Fibroblast of skin of abdomen (primary cell): ENCODE measurements at regions not wholly inside any gene's neighbourhood (a gene's known extent, or its start where the extent isn't known, plus 50 kb on each side); places are given as distances from the start of the nearest gene placed in this dataset.

ENCODE experiments used
- DNase-seq: peaks from one replicate; pipeline ENCODE4 v3.0.0-alpha.2; 2013

DNA sequence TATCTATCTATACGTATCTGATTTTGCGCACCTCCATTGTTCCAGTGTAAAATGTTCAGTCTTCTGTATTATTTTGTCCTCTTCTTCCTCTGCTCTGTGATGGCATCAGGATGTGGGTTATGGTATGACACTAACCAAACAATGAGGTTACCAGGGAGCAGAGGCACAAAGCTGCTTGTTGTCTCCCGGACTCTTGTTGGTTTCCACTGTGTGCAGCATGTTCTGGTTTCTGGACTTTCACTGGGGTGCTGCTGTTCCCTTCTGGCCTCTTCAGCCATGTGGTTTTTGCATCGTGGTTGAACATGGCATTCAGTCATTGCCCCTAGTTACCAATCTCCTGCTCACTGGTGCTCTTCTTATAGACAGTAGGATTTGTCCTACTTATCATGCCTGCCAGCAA, 665.9 kb downstream of the CBLN2 start:
- no peak for DNase-seq

DNA sequence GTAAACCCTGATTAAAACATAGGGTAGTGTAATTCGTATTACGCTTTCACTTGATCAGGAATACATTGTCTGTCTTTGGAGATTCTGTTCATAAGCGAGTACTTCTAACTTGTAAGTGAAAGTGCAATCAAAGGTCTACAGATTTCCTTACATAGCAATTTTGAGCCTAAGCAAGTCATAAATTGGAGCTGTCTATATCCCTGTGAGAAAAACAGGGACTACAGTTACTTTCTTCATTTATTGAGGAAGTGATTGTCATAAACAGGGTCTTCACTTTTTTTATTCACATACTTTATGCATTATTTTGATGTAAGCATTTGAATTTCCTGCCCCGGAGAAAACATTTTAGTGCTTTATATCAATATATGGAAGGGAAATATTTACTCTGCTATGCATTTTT, 670.4 kb downstream of the CBLN2 start:
- DNase-seq = no peak

DNA sequence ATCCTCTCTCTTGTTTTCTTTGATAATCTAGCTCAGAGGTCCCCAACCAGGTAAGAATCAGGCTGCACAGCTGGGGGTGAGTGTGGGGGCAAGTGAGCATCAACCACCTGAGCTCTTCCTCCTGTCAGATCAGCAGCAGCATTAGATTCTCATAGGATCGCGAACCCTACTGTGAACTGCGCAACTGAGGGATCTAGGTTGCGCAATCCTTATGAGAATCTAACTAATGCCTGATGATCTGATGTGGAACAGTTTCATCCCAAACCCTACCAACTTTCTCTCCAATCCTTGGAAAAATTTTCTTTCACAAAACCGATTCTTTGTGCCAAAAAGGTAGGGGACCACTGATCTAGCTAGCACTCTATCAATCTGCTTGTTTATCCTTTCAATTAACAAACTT, 678.3 kb downstream of the CBLN2 start:
- DNase-seq = no peak

DNA sequence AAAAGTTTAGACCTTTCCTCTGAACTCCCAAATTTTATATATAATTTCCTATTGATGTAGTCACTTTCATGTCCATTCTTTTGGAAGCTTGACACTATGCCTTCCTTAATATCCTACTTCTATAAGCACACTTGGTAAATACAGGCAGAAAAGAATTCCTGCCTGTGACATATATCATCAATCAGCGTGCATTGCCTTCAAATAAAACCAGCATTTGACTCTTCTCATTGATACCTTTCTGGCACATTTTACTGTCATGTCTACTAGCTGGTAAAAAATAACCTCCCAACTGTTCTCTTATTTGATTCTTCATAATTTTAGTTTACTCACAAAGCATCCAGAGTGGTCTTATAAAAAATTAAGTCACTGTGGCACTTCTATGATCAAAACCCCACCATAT, 693.5 kb downstream of the CBLN2 start:
- DNase-seq = no peak

DNA sequence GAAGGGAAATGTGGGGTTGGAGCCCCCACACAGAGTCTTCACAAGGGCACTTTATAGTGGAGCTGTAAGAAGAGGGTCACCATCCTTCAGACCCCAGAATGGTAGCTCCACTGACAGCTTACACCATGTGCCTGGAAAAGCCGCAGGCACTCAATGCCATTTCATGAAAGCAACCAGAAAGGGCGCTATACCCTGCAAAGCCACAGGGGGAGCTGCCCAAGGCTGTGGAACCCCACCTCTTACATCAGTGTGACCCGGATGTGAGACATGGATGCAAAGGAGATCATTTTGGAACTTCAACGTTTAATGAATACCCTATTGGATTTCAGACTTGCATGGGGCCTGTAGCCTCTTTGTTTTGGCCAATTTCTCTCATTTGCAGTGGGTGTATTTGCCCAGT, 694.7 kb downstream of the CBLN2 start:
- no peak for DNase-seq

DNA sequence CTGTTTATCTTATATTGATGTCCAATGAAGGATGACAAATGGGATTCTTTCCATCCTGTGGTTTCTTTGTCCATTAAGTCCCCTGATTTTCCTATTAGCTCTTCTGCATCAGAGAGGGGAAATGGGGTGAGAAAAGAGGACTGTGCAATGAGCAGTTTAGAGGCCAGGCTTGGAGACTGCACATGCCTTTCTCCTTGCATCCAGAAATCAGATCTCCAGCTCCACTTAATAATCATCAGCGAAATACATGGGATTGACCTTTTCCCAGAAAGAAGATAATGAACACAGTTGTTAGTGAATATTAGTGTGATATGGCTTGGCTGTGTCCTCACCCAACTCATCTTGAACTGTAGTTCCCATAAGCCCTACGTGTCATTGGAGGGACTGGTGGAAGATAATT, 697.4 kb downstream of the CBLN2 start:
- DNase-seq = no peak

DNA sequence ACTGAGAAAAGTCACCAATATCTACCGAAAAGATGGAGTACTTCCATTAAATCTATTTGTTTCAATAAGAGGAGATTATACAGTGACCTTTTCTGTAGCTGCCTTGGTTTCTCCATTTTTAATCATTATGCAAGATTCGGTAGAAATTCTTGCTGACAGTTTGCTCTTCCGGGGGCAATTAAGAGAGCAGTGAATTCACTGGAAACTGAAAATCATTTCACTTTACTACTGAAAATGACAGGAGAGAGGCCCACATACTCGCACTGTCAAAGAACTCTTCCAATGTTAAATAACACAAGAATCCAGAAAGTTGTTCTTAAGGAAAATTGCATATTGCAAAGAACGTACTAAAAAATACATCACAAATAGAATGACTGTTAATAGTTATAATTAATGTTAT, 699.3 kb downstream of the CBLN2 start:
- no peak for DNase-seq

DNA sequence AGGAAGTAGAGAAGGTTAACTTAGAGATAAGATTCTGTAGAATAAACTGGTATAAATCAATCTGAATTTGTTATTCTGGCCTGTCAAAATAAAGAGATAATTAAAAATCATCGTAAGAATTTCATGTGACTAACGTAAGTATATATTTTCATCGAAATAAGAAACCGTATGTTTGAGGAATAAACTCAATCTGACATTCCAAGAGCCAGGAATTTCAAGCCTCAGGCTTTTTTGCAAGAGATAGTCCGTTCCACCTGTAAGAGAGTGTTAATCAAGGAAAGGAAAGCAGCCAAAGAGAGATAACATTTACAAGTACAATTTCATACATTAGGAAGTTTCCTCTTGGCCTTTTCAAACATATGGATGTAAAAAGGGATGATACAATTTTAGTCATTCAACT, 701.5 kb downstream of the CBLN2 start:
- DNase-seq = no peak

DNA sequence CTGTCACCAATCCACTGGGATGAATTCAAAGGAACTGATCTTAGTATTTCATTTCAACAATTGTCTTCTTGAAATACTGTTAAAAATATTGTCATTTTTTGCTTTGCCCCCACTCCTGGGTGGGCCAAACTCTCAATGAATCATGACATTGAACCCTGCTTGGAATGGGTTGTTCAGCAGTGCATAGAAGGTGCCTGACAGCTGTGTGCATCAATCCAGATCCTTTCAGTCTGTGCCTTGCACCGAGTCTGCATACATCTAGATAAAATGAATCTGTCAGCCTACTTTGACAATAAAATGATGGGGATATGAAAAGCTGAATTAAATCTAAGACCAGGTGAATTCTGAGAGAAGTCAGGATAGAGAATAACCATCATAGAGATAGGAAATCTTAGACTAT, 706.6 kb downstream of the CBLN2 start:
- DNase-seq = no peak

DNA sequence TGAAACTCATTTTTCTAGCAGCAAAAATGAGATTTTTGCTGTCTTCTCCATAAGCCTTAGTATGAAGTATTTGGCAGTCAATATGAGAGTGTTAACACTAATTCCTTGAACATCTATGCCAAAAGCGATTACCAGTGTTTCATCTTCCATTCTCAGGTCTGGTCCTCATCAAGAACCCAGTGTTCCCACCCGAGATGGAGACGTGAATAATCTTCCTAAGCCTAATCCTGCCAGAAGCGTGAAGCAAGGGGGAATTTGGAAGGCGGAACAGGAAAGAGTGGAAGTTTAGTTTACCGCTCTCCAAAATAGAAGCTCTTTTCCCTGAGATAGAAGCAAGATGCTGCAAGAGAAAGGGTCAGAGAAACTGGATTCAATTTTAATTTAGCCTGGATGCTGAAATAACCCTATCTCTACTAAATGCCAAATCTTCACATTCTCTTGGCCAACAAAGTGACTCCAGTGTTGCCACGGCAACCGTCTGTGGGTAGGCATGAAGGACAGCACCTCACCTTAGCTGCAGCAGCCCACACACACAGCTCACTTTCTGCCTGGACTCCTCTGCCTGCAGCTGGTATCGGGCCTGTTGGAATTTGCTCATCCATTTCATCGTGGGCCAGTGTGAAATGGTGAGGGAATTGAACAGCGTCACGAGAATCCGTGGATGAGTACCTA, 711.1 kb downstream of the CBLN2 start:
- no peak for DNase-seq

DNA sequence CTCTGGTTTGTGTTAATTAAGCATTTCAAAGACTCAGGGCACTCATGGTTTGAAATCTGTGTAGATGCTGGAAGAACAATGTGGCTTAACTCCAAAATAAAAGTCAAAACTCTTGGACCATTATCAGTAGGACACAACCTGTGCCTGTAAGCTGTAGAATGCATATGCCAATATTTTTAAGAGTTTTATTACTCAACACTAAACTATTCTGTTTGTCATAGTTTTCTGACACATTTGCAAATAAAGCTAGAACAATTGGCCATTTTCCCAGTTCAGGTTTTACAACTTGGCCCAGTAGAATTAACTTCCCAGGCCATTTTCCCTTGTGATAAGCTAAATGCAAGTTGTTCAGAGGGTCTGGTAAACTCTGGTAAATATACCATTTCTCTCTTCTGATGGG, 713.1 kb downstream of the CBLN2 start:
- DNase-seq = peak; percentile 31

DNA sequence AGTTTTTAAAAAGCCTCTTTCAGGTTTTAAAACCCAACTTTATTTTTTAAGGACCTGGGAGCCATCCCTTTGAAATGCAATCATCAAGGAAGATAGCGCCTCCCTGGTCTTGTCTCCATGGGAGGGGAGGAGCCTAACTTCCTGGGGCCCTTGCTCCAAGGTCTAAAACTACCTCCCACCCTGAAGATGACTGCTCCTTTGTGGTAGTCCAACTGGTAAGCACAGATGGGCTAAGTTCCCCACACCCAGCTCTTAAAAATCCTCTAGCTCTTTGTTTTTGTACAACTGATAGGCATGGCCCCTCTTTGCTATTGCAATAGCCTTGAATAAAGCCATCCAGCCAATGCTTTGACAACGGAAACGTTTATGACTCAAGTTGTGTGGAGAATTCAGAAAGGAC, 716.8 kb downstream of the CBLN2 start:
- DNase-seq = no peak

DNA sequence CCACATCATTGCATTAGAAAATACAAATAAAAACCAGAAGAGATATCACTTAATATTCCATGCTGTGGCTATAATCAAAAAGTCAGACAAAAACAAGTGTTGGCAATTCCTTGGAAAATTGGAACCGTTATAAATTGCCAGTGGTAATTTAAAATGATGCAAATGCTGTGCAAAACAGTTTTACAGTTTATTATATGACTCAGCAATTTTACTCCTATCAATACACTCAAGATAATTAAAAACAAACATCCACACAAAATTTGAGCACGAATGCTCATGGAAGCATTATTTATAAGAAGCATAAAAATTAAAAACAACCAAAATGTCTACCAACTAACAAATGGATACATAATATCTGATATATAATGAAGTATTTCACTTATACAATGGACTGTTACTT, 728.8 kb downstream of the CBLN2 start:
- no peak for DNase-seq

DNA sequence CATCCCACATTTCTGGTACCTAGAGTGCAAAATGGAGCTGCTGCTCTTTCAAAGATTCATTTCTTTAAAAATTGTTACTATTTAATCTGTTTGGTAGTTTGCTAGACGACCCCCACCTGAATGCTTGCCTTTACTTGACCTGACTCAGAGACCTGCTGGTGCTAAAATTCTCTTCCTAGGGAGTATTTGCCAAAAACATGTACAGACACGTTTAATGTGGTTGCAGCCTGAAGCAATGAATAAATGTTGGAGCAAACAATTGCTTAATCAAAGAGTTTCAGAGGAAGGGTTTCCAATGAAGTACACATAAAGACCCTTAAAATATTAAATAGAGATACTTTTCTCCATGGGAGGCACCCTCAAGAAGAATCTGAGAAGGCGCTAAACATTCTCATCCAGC, 734.4 kb downstream of the CBLN2 start:
- DNase-seq = no peak

DNA sequence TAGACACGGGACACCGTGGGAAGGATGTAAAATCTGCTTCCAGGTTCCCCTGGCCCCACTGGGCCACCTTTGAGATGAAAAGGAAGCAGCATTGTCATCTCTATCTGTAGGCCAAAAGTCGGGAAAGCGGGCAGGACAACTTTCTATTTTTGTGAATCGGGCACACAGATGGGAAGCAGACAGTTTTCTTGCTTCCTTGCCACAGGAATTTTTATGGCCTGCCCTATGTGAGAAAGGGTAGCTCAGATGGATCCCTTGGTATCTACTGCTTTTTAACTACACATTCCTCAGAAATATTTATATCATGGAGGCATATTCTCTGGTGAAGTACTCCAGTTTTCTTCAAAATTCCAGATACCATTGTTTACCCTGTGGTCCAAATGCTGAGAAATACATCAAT, 735.5 kb downstream of the CBLN2 start:
- DNase-seq = peak; percentile 62

DNA sequence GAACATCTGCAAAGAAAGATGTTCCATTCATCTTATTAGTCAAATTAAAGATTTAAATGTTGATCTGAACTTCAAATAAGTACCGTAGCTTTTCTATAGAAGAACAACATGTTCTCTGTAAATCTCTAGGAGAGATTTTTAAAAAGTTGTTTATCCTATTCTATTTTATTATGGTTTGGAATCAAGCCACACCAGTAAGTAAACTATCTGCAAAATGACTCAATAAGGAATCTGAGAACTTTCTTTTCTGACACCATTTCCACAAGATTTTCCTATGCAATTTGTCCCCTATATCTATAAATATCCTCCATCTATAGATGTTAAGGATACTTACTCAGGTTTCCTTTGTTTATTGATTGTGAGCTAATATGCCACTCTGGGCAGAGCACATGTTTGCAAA, 736.6 kb downstream of the CBLN2 start:
- DNase-seq = no peak

DNA sequence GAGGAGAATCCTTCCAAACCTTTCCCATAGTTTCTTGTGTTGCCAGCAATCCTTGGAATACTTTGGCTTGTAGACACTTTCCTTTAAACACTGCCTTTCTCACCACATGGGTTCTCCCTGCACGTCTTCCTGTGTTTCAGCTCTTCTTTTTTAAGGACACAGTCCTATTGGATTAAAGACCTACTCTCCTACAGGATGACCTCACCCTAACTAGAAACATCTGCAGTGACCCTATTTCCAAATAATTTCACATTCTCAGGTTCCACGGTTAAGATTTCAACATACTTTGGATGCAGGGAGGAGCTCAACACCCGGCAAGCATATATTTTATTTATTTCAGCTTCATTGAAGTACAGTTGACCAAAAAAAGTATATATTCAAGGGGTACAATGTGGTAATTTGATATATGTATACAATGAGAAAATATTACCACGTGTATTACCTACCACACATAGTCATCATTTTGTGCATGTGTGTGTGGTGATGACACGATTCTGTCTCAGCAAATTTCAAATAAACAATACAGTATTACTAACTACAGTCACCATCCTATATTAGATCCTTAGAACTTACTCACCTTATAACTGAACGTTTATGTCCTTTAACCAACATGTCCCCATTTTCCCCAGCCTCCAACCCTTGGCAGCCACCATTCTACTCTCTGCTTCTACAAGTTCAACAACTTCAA, 745.0 kb downstream of the CBLN2 start:
- peak; percentile 73 for DNase-seq

DNA sequence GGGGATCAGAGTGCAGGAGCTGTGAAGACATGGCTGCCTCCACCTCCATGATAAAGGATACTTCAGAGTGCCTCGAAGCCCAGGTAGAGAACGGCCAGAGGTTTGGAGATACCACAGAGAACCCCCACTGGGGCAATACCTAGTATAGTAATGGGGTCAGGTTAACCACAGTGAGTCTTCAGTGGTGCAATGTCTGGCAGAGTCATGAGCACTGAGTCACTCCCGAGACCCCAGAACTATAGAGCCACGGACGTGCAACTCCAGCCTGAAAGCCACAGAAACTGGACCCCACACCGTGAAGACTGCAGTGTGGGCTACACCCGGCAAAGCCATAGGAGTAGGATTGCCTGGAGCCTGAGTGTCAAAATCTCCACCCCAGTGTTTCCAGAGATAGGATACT, 746.6 kb downstream of the CBLN2 start:
- DNase-seq = no peak

DNA sequence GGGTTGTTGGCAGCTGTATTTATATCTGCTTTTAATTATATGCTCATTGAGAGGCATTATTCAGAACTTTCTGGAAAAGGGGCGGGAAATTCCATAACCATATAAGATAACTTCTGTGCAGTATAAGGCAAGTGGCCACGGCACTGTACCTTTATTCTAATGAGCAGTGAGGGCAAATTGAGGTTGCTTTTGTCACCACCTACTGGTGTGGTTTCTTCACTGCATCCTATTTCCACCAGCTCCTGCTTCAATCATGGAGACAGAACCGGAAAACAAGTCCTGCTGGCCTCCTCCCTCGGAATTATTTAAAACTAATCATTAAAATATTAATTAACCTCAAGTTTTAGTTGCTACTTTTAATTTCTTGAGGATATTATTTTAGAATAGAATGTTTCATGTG, 759.4 kb downstream of the CBLN2 start:
- peak; percentile 0 for DNase-seq

DNA sequence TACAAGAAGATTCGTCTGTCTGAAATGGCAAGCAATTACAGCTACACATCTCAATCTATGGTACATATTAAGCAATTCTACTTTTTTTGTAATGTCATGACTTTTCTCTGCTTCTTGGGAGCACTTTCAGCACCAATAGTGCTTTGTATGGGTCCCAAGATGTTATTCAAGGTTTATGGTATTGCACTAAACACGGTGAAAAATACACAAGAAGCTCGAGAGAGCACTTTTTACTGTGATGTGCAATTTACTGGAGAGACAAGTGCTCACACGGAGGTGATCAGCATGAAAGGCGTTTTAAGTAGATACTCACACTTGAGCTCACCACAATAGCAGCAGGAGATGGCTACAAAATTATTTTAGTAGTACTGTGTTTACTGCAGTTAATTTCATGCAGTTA, 783.6 kb downstream of the CBLN2 start:
- no peak for DNase-seq

DNA sequence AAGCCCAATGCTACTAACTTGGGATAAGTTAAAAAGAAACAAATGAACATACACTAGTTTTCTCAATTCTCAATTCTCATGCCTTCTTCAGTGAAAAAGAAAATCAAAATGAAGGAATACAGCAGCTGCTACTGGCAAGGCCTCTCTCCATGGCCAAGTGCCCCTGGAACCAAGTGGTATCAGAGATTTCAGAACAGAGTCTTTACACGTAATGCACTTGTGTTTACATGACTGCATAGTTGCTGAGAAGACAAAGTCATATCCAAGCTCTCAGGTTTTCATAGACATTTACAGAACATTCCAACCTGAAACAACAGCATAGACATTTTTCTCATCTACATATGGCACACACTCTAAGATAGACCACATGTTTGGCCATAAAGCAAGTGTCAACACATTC, 789.9 kb downstream of the CBLN2 start:
- no peak for DNase-seq

DNA sequence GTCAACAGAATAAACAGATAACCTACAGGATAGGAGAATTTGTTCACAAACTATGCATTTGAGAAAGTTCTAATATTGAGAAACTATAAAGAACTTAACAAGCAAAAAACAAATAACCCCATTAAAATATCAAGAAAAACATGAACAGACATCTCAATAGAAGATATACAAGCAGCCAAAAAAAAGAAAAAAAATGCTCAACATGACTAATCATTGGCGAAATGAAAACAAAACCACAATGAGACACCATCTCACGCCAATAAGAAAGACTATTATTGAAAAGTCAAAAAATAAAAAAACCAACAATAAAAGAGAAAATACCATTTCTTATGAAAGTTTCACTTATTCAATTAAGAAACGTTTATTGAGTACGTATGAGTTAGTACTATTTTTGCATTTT, 800.5 kb downstream of the CBLN2 start:
- no peak for DNase-seq

DNA sequence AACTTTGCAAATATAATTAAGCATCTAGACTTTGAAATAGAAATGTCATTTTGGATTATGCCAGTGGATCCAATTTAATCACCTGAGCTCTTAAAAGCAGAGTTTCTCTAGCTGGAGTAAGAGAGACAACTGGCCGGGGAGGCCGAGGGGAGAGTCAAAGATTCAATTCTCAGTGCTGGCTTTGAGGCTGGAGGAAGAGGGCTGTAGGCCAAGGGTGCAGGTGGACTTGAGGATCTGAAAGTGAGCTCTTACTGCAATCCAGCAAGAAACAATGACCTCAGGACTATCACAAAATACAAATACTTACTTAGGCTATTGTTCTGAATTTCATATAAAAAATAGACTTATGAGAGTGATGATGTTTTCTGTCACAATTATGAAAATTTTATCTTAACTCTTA, 814.5 kb downstream of the CBLN2 start:
- DNase-seq = no peak

DNA sequence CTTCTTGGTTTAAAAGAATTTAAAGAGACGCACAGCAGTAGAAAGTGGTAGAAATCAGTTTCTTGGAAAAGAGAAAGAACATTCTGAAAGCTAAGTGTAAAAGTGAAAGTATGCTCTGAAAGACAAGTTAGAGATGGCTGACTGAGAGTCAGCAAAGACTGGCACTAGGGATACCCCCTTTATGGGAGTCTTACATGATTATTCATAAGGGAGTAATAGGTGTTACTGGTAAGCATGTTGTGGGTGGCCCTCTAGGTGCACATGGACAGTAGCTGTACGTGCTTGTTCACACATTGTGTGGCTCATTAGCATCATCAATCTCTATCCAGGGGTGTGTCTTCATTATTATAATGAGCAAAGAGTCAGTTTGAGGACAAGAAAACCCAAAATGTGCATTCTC, 816.2 kb downstream of the CBLN2 start:
- DNase-seq = no peak

DNA sequence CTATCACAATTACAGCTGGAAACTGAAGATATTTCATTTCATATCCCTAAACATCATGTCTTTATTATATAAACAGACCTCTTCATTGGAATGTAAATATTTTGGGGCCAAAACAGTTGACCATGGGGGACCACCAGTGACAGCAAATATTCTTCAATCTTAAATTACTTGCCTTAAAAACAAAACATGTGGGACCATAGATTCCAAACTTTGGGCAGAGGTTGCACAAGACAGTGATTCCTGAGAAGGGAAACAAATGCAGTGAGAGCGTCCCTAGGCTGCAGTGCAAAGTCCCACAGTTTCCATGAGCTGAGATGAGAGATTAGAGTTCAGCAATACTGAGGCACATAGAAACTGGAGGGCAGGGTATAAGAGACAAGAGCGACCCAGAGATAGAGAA, 818.9 kb downstream of the CBLN2 start:
- no peak for DNase-seq
